ENCODE measurements at regions not wholly inside any gene's neighbourhood (a gene's known extent, or its start where the extent isn't known, plus 50 kb on each side); places are given as distances from the start of the nearest gene placed in this dataset.

DNA sequence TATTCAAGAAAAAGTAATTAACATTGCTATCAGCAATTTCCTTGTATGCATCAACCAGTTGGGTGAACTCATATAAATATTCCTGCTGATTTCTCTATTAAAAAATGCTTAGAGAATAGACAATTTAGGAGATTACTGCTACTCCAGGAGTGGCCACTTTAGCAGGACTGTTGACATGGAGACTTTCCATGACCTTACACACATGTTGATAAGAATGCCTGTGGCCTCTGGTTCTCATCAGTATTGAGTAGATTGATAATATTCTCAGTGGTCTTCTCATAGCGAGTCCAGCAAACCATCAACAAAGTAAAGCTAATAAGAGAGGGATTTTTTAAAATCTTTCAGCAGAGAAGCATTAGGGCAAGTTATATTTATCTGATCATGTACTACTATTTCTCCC lies 208.4 kb upstream of the MARCKS start:
- no peak for DNase-seq

DNA sequence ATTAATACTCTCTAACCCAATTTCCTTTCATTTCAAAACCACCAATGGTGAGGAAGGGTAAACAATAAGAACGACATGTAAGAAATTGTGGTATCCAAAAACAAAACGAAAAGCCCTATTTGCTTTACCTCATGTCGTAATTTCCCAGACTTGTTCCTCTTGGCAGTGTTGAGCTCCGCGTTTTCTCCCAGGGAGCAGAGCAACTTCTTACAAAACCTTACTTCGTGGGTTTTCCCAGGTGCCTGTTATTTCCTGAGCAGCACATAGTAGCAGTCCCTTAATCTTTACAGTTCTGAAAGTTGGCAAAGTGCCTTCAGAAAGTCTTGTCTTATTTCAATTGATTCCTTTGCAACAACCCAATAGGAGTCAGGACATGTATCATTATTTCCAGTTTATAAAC lies 207.9 kb upstream of the MARCKS start:
- DNase-seq = no peak

DNA sequence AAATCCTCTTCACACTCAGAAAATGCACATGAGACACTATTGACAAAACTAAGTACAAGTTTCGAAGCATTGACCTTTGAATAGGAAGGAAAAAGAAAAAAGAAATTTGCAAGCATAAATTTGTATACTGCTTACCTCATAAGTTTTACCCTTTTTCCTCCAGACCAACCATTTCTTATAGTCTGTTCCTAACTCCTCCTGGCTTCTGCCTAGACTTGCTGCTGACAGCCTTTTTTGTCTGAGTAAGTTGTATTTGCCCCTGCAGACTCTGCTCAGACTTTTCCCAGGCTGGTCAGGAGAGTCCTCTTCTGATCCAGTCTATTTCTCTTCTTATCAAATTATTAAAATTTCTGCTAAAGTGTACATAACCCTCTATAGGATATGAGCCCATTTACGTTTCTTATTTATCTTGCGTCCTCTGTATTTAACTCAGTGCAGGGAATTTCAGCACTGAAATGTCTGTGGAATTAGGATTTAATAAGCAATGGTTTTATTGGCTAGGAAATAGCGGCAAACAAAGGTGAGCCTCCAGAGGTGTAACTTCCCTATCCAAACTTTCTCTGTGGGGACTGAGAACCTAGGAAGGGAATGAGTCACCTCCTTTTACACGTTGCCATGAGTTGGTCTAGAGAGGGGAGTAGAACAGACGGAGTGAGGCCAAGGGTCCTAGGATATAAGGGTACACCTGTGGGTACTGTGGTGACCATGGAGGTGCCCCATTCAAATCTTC lies 207.1 kb upstream of the MARCKS start:
- no peak for DNase-seq

DNA sequence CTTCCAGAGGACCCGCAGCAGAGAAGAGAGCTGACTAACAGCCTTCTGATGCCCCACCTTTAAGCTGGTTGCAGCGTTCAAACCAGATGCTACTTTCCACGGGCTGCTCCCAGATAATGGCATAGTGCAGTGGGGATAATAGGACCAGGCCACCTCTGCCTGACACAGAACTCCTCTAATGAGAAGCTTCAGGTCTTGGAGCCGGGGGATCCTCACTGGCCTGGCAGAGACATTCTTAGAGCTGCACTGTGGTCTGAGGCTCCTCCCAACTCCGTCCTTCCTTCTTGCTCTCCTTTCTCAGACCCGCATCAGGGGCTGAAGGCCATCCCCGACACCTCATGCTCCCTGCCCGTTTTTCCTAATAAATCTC lies 206.6 kb upstream of the MARCKS start:
- DNase-seq = no peak

DNA sequence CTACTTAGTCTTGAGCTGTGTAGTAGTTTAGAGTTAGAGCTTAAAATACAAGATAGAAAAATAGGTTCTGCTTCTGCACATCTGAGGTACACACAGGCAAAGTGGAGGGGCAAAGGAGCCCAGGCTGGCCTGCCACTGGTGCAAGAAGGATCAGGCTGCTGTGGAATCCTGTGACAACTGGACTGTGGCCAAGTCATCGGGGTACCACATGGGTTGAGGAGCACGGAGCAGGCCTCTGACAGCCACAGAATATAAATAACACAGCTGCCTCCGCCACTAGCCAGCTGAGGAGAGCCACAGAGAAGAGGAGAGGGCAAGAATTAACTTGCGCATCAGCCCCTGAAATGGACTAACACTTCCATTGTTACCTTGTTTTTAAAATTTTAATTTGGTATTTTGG lies 206.0 kb upstream of the MARCKS start:
- DNase-seq = no peak

DNA sequence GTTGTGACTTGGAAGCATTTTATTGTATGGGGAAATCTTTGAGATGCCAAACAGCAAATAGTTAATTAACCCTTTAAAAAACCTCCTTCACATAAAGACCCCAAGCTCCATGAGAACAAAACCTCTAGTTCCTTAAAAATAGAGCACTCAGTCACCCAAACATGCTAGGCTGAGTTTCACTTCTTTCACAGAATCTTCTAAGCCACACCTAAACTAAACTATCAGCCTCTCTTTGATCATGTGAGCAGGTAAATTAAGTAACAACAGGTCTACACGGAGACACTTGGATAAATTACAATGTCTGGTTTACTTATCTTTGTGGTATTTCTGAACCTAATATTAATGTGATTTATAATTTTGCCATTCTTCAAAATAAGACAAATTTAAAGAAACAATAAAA lies 205.2 kb upstream of the MARCKS start:
- DNase-seq = no peak

DNA sequence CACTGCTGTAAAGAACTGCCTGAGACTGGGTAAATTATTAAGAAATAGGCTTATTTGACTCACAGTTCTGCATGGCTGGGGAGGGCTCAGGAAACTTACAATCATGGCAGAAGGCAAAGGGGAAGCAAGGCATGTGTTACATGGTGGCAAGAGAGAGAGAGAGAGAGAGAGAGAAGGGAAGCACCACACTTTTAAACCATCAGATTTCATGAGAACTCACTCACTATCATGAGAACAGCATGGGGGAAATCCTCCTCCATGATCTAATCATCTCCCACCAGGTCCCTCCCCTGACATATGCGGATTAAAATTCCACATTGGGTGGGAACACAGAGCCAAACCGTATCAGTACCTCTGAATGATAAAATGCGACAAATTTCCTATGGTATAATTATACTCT lies 203.9 kb upstream of the MARCKS start:
- no peak for DNase-seq

DNA sequence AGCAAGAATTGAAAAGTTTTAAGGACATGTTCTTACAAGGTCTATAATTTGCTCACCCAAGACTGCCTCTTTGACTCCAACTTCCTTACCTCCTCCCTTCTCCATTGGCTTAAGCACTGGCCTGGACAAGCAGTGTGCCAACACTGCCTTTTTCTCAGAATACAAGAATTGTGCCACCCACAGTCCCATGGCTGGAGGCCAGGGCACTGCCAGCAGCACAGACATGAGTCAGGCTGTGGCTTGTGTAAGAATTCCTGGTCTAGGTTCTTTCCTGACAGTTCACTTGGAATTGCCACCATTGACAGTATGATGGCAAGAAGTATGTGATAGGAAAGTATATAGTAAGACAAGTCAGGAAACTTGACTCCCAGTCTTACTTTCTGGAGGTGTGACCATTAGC lies 202.7 kb upstream of the MARCKS start:
- DNase-seq = peak; percentile 81

DNA sequence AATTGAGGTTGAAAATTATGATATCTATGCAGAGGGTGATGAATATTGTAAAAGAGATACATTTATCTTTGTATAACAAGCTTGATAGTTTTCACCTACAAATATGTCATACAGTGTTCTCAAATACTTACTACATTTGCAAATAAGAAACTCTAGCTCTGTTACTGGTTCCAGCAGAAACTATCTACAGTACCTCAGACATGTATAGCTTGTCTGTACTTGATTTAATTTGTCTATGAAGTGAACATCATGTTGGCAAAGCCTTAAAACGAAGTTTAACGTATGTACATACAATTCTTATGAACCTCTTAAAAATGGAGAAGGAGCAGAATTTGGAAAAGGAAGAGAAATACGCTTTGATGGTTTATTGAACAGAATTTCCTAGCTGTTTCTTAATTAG lies 201.4 kb upstream of the MARCKS start:
- DNase-seq = no peak

DNA sequence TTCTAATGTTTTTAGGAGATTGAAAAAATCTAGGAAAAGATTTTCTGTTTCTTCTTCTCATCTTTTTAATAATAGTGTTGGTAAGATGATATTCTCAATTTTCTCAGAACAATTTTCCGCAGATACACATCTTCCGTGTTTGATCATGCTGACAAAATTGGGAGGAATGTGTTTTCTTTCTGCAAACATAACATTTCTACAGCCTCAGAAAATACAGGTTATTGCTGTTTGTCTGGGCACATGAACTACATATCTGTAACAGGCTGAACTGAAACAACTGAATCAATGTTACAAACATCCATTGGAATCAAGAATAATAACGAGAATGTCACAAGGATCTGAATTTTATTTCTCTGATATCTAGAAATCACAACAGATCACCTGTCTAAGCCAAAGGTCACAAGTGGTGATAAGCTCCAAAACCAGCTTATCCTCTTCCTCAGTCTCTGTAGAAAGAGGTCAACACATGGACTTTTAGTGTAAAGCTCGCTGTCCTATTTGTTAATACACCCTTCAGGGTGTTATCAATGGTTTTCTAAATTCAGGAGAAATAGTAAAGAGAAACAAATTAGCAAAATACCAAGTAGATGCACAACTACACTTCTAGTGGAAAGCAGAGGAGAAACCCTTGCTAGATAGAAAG lies 197.3 kb upstream of the MARCKS start:
- no peak for DNase-seq

DNA sequence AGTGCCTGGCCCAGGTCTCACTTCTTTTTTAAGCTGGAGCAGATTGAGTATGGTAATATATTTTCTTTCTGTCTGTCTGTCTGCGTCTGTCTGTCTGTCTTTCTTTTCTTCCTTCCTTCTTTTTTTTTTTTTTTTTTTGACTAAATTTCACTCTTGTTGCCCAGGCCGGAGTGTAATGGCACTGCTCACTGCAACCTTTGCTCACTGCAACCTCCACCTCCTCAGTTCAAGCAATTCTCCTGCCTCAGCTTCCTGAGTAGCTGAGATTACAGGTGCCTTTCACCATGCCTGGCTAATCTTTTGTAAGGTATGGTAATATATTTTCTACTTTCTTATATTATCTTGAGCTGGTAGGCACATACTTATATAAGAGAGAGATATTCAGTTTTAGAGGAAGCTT lies 196.3 kb upstream of the MARCKS start:
- DNase-seq = no peak

DNA sequence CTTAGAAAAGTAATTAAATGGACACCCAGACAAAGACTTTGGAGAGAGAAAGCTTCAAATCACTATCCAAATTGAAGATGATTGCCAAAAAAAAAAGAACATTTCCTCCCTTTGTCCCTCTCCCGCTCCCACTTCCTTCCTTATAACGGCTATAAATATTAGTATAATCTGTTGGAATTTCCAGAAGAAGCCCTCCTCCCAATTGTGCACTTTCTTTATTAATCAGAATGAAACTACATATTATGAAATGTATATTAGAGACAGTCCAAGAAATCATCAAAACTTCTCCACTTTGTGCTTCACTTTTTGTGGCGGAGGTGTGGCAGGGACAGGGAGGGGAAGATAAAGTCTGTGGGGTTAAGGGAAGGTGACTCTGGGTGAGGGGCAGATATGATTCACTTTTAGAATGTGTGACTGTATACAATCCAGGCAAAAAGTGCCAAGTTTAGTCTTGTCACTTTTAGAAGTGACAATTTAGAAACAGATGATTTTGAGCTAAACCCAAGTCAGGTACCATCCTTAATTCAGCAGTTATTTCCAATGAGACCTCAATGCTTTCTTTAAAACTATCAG lies 195.0 kb upstream of the MARCKS start:
- DNase-seq = no peak

DNA sequence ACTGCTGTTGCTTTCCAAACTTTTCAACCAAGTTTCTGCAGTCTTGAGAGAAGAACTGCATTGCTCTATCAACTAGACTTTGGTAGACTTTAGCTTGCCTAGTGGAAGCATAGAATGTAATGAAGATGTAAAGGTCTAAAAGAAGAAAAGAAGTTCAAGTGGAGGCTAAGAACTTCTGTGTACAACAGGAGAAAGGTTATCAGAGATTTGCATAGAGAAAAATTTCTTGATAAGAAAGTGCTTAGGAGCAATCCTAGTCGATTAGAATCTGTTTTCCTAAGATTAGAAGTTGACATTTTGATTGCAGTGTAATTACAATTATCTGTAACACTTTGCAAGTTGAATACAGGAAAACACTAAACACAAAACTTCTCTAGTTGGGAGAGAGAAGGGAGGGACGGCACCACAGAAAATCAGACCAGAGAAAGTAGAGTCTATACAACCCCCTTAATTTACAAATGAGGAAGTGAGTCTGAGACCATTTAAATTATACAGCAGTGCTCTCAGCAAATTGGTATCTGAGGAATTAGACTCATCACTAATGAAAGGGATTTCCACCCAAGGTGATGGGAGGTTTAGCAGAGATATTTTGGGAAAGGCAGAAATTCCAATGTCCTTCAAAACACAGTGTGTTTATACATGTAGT lies 194.3 kb upstream of the MARCKS start:
- DNase-seq = no peak

DNA sequence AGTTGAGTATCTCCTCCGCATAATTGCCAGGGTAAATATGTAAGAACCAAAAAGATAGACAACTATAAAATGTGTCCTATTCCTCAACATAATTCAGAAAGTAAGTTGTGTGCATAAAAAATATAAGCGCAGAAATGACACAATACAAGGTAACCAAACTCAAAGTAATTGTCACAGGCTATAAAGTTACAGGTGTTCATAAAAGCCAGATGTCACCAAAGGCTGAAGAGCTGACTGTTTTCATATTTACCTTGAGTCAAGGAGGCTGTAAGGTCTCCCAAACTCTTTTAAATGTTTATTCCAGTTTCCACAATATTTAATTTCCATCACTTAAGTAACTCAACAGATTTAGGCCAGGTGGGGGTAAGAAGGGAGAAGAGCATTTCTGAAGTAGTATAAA lies 192.2 kb upstream of the MARCKS start:
- no peak for DNase-seq

DNA sequence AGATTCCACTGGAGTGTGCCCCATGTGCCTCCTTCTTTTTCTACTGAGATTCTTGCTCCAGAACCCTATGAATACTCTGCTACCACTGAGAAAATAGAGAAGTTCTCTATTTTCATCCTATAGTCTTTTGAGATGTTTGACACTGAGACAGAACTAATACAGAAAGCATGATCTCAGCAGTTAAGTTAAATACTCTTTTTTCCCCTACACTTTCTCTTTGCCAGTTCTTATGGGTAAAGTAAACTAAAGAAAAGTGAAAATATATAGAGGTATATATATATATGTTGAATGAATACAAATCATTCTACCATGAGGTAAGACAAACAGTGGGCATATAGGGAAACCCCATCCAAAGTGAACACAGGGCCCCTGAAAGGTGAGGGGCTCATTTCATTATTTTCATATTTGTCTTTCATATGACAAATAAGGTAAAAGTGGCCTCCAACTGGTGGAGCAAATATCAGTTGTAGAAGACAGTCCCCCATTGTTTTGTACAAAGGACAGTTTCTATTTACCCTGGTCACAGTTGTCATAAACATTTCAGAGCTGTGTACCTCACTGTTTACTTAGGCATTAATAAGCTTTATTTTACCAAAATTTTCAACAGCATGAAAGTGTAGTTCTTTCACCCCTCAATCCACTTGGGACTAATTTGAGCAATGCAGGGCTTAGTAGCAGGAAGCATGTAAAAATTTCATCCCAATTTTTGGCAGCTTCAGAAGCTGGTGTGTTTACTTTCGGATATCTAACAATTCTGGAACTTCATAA lies 188.3 kb upstream of the MARCKS start:
- DNase-seq = no peak

DNA sequence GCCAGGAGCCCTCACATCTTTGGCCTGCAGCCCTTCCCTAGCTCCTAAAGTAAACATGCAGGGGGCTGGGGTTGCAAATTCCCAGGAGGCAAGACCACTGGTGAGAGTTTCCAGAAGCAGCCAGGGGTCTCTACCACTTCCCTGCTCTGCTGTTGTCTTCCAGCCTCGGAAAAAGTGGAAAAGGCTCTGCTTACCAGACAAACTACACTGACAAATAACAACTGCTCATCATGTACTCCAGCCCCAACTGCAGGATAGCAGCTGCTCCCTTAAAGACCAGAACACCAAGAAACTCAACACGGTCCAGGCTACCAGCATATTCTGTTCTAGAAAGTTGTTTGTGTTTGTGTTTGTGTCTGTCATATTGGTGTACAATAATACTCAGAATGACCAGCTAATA lies 187.5 kb upstream of the MARCKS start:
- no peak for DNase-seq

DNA sequence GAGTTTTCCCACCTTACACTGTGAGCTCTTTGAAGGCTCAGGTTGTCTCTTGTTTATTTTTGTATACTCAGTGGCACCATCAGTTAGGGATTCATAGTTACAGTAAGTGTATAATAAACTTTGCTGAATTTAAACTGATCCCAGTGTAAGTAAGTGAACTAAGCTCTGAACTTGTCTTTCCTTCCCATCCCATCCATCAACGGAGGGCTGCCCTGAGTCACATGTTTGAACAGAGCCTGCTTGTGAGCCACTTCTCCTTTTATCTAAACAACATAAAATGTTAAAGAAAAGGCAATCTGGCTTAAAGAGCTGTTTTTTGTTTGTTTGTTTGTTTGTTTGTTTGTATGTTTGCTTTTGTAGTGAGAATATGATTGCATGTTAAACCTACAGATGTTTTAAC lies 185.7 kb upstream of the MARCKS start:
- no peak for DNase-seq

DNA sequence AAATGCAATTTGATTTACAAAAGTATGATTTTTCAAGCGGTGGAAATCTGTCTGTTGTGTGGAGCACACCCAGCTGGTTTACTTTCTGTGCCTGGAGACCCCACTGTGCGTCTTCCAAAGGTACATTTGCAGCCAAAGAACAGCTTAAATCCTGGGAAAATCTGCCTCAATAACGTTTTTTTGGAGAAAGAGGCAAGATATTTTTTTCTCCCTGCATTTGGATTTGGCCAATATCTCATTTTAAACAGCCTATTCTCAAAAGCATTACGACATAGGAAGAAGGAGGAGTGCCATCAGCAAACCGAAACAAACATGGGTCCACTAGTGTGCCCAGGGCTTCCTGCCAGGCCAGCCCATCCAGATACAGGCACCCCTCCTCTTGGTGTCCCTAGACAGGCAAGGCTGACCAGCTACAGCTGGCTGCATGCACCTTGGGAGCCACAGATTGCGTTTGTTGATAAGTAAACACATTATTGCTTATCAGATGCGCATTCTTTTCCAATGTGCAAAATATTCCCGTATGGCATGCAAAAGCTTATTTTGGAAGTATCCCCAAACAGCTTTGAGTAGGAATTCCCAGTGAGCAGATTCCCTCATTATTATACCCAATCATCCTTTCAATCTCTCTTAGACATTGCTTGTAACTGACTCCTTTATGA lies 184.5 kb upstream of the MARCKS start:
- no peak for DNase-seq

DNA sequence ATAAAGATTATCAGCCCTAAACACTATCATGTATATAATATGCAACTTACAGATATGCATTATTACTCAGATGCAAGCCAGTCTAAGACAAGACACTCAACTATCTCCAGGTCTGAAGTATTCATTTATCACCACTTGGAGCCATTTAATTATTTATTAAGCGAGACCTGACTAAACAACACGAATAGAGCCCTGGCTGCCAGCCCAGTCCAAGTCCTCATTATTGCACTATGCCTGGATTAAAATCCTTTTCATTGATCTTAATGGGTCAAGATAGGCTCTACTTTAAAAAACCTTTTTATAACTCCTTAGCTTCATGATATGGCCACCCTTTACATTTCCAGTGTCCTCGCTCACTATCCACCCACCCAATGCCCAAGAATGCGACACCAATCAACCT lies 183.1 kb upstream of the MARCKS start:
- DNase-seq = no peak

DNA sequence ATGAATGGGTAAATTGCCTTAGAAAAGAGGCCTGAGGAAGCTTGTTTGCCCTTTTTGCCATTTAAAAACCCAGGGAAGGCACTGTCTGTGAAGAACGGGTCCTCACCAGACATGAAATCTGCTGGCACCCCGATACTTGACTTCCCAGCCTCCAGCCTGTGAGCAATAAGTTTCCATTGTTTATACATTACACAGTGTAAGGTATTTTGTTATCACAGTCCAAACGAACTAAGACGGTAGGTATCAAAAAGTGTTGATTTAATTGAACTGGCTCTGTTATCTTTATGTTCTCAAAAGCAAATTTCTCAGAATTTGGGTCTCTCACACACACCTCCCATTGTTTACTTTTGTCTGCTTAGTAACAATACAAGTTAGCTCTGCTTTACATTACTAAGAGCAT lies 181.1 kb upstream of the MARCKS start:
- no peak for DNase-seq

DNA sequence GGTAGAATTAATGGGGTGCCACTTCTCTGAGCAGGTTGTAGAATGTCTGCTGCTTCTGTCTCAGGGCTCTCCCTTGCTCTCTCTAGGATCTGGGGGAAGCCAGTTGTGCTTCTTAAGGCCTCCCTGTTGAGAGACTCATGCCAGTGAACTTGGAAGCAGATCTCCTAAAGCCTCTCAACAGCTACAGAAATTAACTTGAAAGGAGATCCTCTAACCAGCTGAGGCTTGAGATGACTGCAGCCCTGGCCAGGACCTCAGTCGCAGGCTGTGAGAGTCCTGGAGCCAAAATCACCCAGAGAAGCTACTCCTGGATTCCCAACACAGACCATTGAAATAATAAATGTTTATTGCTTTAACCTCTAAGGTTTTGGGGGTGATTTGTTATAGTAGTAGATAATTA lies 180.2 kb upstream of the MARCKS start:
- DNase-seq = no peak

DNA sequence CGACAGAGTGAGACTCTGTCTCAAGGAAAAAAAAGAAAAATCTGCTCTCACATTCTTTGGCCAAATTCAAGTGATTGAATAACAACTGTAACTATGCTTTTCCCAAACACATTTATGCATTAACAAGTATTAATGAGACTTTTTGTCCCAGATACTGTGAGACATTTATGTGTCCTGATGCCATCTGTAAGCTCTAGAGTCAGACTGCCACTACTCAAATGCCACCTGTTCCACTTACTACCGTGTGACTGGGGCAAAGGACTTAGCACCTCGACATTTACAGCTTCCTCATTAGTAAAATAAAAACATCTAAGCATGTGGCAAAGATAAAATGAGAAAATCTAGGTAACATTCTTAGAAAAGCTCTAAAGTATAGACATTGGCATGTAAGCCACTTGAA lies 178.1 kb upstream of the MARCKS start:
- no peak for DNase-seq

DNA sequence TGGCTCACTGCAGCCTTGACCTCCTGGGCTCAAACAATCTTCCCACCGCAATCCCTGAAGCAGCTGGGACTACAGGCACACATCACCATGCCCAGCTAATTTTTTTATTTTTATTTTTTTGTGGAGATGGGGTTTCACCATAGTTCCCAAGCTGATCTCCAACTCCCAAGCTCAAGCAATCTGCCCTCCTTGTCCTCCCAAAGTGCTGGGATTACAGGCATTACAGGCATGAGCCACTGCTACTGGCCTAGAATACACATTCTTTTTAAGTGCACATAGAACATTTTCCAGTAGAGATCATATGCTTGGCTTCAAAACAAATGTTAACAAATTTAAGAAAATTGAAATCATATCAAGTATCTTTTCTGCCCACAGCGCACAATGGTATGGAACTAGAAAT lies 176.8 kb upstream of the MARCKS start:
- DNase-seq = no peak

Data from fibroblast of skin of scalp (primary cell).